Right ventricle myocardium inferior (tissue), 1 donor: ENCODE measurements at regions not wholly inside any gene's neighbourhood (a gene's known extent, or its start where the extent isn't known, plus 50 kb on each side); places are given as distances from the start of the nearest gene placed in this dataset.
"Not testable (repeated sequence)": the region's sequence is repeated elsewhere in the genome, so short reads cannot be mapped to it uniquely, and the experiment has no call there.

Source experiments
- ATAC-seq: fragments of 200-7000 bp; cut with Tn5 transposase; one replicate; pipeline ENCODE4 v1.9.1; 2020; ENCODE audit warnings: mild to moderate bottlenecking, moderate library complexity
- DNase-seq: peaks from one replicate; pipeline ENCODE4 v3.0.0; 2021; ENCODE audit errors: missing footprints
- intact Hi-C: fragments of 100-400 bp; cut with DNase I; formaldehyde crosslinking; loops from one replicate; pipeline ENCODE4 v1.11.0; 2022
- donor health status: DM: no; HTN: yes; CAD: no; lungs with severe emphysema.

- no peak for DNase-seq
- intact Hi-C loops, result no loop called here
- no peak for ATAC-seq
These were observed 126.5 kb upstream of the WDFY3 start for GRCh38 chr4:85092943-85093342.

GRCh38 chr4:85094735-85095134 lies 128.2 kb upstream of the WDFY3 start:
- no peak for ATAC-seq
- intact Hi-C loops, result no loop called here
- DNase-seq, result no peak

GRCh38 chr4:85102606-85103005 lies 136.1 kb upstream of the WDFY3 start:
- DNase-seq, result no peak
- ATAC-seq, result no peak
- intact Hi-C loops, result no loop called here

- no peak for ATAC-seq
- DNase-seq, result no peak
- intact Hi-C loops, result no loop called here
These were observed 139.7 kb upstream of the WDFY3 start for GRCh38 chr4:85106166-85106565.

GRCh38 chr4:85106805-85107336 lies 140.4 kb upstream of the WDFY3 start:
- ATAC-seq (no peak), DNase-seq (no peak)
- intact Hi-C loops, result no loop called here

GRCh38 chr4:85107553-85107952 lies 141.1 kb upstream of the WDFY3 start:
- intact Hi-C loops, result no loop called here
- no peak for ATAC-seq
- DNase-seq, result no peak

- ATAC-seq (no peak), DNase-seq (no peak)
- intact Hi-C loops, result no loop called here
These were observed 147.2 kb upstream of the WDFY3 start for GRCh38 chr4:85113706-85114105.

GRCh38 chr4:85114526-85114925 lies 148.0 kb upstream of the WDFY3 start:
- ATAC-seq (no peak), DNase-seq (no peak)
- intact Hi-C loops, result no loop called here

GRCh38 chr4:85116008-85116407 lies 149.5 kb upstream of the WDFY3 start:
- DNase-seq (no peak), ATAC-seq (no peak)
- intact Hi-C loops, result no loop called here

- DNase-seq (no peak), ATAC-seq (no peak)
- intact Hi-C loops, result no loop called here
These were observed 159.2 kb upstream of the WDFY3 start for GRCh38 chr4:85125688-85126087.

- DNase-seq (no peak), ATAC-seq (no peak)
- intact Hi-C loops, result no loop called here
These were observed 160.6 kb upstream of the WDFY3 start for GRCh38 chr4:85126991-85127591.

GRCh38 chr4:85127653-85128052 lies 161.2 kb upstream of the WDFY3 start:
- no peak for DNase-seq
- ATAC-seq, result no peak
- intact Hi-C loops, result no loop called here

- DNase-seq, result no peak
- ATAC-seq, result no peak
- intact Hi-C loops, result no loop called here
These were observed 162.0 kb upstream of the WDFY3 start for GRCh38 chr4:85128246-85129204.

- intact Hi-C loops, ATAC-seq, DNase-seq: not testable (repeated sequence)
These were observed 163.1 kb upstream of the WDFY3 start for GRCh38 chr4:85129354-85130125.

- no peak for ATAC-seq
- intact Hi-C loops, result no loop called here
These were observed 165.6 kb upstream of the WDFY3 start for GRCh38 chr4:85132117-85132516.

GRCh38 chr4:85132570-85132969 lies 166.1 kb upstream of the WDFY3 start:
- no peak for DNase-seq
- intact Hi-C loops, result no loop called here
- ATAC-seq, result no peak

More at GRCh38 chr4:85132117-85132516, 165.6 kb upstream of the WDFY3 start:
- DNase-seq, result no peak

- intact Hi-C loops, DNase-seq, ATAC-seq: not testable (repeated sequence)
These were observed 173.3 kb upstream of the WDFY3 start for GRCh38 chr4:85139749-85140148.

GRCh38 chr4:85142451-85142850 lies 176.0 kb upstream of the WDFY3 start:
- DNase-seq (no peak), ATAC-seq (no peak)
- intact Hi-C loops, result no loop called here

GRCh38 chr4:85147481-85148076 lies 181.1 kb upstream of the WDFY3 start:
- ATAC-seq (peak; percentile 74), DNase-seq (peak; percentile 84)
- intact Hi-C loops, result loop anchor here (1.0 to 5.0 kb wide), 4 partner anchors 220 to 895 kb away; no protein-coding TSS in a partner anchor
